HCT116 (cell line): ENCODE measurements at regions not wholly inside any gene's neighbourhood (a gene's known extent, or its start where the extent isn't known, plus 50 kb on each side); places are given as distances from the start of the nearest gene placed in this dataset.

Experiments
- ATAC-seq: fragments of 200-7000 bp; cut with Tn5 transposase; 2 replicates; pipeline ENCODE4 v1.9.1; 2020; ENCODE audit warnings: mild to moderate bottlenecking, moderate library complexity
- BruUV-seq: library from RNA; stranded (reverse); fragments of 400-500 nt; replicated peaks from 2 replicates; lab custom pipeline; 2021; lab: Mats Ljungman, UMichigan
- CTCF ChIA-PET: fragments of 300-600 bp; sonication (Branson Sonifier 250); formaldehyde crosslinking; loops from one replicate; lab custom pipeline; 2021; ENCODE audit warnings: antibody characterized with exemption; lab: Charles Lee
- POLR2A ChIA-PET: fragments of 300-600, 350-600 bp; sonication (Branson Sonifier 250); formaldehyde crosslinking; loops from one replicate; lab custom pipeline; 2021; ENCODE audit warnings: antibody characterized with exemption; lab: Charles Lee
- RAD21 ChIA-PET, 2 experiments: fragments of 300-600 bp; sonication (Branson Sonifier 250); formaldehyde crosslinking; loops; one replicate each; lab custom pipeline; 2023; ENCODE audit warnings: low total read pairs in 2 of 2; ENCODE audit not compliant: uncharacterized antibody in 2 of 2, unreplicated experiment in 2 of 2, low non-redundant PET in 1 of 2; lab: Charles Lee
- DNase-seq: peaks from one replicate; pipeline ENCODE4 v3.0.0-alpha.2; 2010; ENCODE audit warnings: low read depth, low spot score
- H2AFZ ChIP-seq: fragments of 200-600 bp; shearing (Covaris generic), sonication (generic); 2 replicates; pipeline ENCODE4 v1.6.1; 2017; ENCODE audit warnings: low read depth, mixed run types, mixed read lengths, antibody characterized with exemption, low read length; ENCODE audit not compliant: poor library complexity, severe bottlenecking
- H3K27ac ChIP-seq: 2 replicates; pipeline ENCODE4 v1.5.1; 2012; ENCODE audit warnings: low read depth, low read length
- H3K27me3 ChIP-seq: fragments of 200-600 bp; sonication (generic); 2 replicates; pipeline ENCODE4 v1.6.1; 2016; ENCODE audit warnings: mixed run types, low read length, mixed read lengths; ENCODE audit not compliant: insufficient read depth
- H3K36me3 ChIP-seq, 2 experiments: fragments of 200-500 bp in 1 of 2; fragments of 200-600 bp in 1 of 2; sonication (Bioruptor generic) in 1 of 2; sonication (generic) in 1 of 2; 2 replicates each; pipeline versions ENCODE4 v1.5.1 to v1.6.1; 2014 to 2016; ENCODE audit warnings: low read length in 2 of 2, inconsistent platforms in 1 of 2, mixed read lengths in 1 of 2, mixed run types in 1 of 2; ENCODE audit not compliant: insufficient read depth in 2 of 2, control insufficient read depth in 1 of 2
- H3K4me1 ChIP-seq, 2 experiments: fragments of 200-600 bp in 1 of 2; sonication (generic) in 1 of 2; 2 replicates each; pipeline versions ENCODE4 v1.5.1 to v1.6.1; 2012 to 2017; ENCODE audit warnings: low read length in 2 of 2, inconsistent platforms in 1 of 2, mild to moderate bottlenecking in 1 of 2, mixed read lengths in 1 of 2, mixed run types in 1 of 2, moderate library complexity in 1 of 2; ENCODE audit not compliant: insufficient read depth in 2 of 2, control insufficient read depth in 1 of 2
- H3K4me2 ChIP-seq: fragments of 200-600 bp; sonication (generic); 2 replicates; pipeline ENCODE4 v1.6.1; 2017; ENCODE audit warnings: mixed run types, low read length, mixed read lengths
- H3K4me3 ChIP-seq, 2 experiments: fragments of 200-600 bp in 1 of 2; sonication (generic) in 1 of 2; replicated peaks in 1 of 2; 2 replicates each; pipeline ENCODE4 v1.5.1; 2011 to 2016; ENCODE audit warnings: low read length in 2 of 2, control low read depth in 1 of 2, low read depth in 1 of 2, mild to moderate bottlenecking in 1 of 2, mixed read lengths in 1 of 2, mixed run types in 1 of 2
- H3K79me2 ChIP-seq: fragments of 200-600 bp; sonication (generic); 2 replicates; pipeline ENCODE4 v1.6.1; 2017; ENCODE audit warnings: mild to moderate bottlenecking, mixed run types, low read length, moderate library complexity, mixed read lengths; ENCODE audit not compliant: insufficient read depth
- H3K9ac ChIP-seq: fragments of 200-600 bp; sonication (generic); 2 replicates; pipeline ENCODE4 v1.6.1; 2016; ENCODE audit warnings: low read length, mixed read lengths
- H3K9me2 ChIP-seq: fragments of 200-600 bp; sonication (generic), shearing (Covaris generic); 2 replicates; pipeline ENCODE4 v1.6.1; 2017; ENCODE audit warnings: mixed run types, mild to moderate bottlenecking, moderate library complexity; ENCODE audit not compliant: insufficient read depth
- H3K9me3 ChIP-seq, 2 experiments: fragments of 200-500 bp in 1 of 2; fragments of 200-600 bp in 1 of 2; sonication (Bioruptor generic) in 1 of 2; sonication (generic) in 1 of 2; 2 replicates each; pipeline ENCODE4 v1.6.1; 2014 to 2017; ENCODE audit warnings: low read length in 2 of 2, mixed read lengths in 2 of 2, inconsistent platforms in 1 of 2, low read depth in 1 of 2, mild to moderate bottlenecking in 1 of 2, mixed run types in 1 of 2, moderate library complexity in 1 of 2; ENCODE audit not compliant: control insufficient read depth in 1 of 2, insufficient read depth in 1 of 2
- H4K20me1 ChIP-seq: fragments of 200-600 bp; sonication (generic), shearing (Covaris generic); 2 replicates; pipeline ENCODE4 v1.6.1; 2017; ENCODE audit warnings: mixed run types, mild to moderate bottlenecking, moderate library complexity; ENCODE audit not compliant: insufficient read depth
- ATF3 ChIP-seq: IDR thresholded peaks from 2 replicates; pipeline ENCODE4 v1.6.1; 2012
- CBX3 ChIP-seq: IDR thresholded peaks from 2 replicates; pipeline ENCODE4 v1.6.1; 2012; ENCODE audit warnings: low read depth
- CEBPB ChIP-seq: IDR thresholded peaks from 2 replicates; pipeline ENCODE4 v1.6.1; 2012; ENCODE audit warnings: low read depth
- CTCF ChIP-seq, 3 experiments: fragments of 200-600 bp in 1 of 3; sonication (generic) in 1 of 3; IDR thresholded peaks in 2 of 3; conservative IDR thresholded peaks in 1 of 3; 2 replicates each; pipeline ENCODE4 v1.5.1; 2012 to 2017; ENCODE audit warnings: low read depth in 2 of 3, low read length in 2 of 3, antibody characterized with exemption in 1 of 3, borderline replicate concordance in 1 of 3, control low read depth in 1 of 3, mild to moderate bottlenecking in 1 of 3, mixed read lengths in 1 of 3, mixed run types in 1 of 3, moderate library complexity in 1 of 3; ENCODE audit not compliant: insufficient read depth in 1 of 3
- EZH2 ChIP-seq: fragments of 200-600 bp; sonication (generic); IDR thresholded peaks from 2 replicates; pipeline ENCODE4 v1.6.1; 2017; ENCODE audit warnings: antibody characterized with exemption, mixed run types
- EZH2phosphoT487 ChIP-seq: fragments of 200-600 bp; IDR thresholded peaks from 2 replicates; pipeline ENCODE4 v1.6.1; 2018; ENCODE audit warnings: antibody characterized with exemption, borderline replicate concordance
- JUND ChIP-seq: IDR thresholded peaks from 2 replicates; pipeline ENCODE4 v1.6.1; 2012
- MAX ChIP-seq: IDR thresholded peaks from 2 replicates; pipeline ENCODE4 v1.6.1; 2012
- POLR2A ChIP-seq: IDR thresholded peaks from 2 replicates; pipeline ENCODE4 v1.7.0; 2011; ENCODE audit warnings: borderline replicate concordance; ENCODE audit not compliant: insufficient read depth, insufficient read length; ENCODE audit errors: extremely low read depth
- POLR2AphosphoS5 ChIP-seq: IDR thresholded peaks from 2 replicates; pipeline ENCODE4 v1.6.1; 2011; ENCODE audit warnings: mild to moderate bottlenecking, low read depth, low read length, moderate library complexity
- REST ChIP-seq: IDR thresholded peaks from 2 replicates; pipeline ENCODE4 v1.6.1; 2012; ENCODE audit warnings: low read depth
- SIN3A ChIP-seq: IDR thresholded peaks from 2 replicates; pipeline ENCODE4 v1.6.1; 2012; ENCODE audit warnings: low read depth
- SP1 ChIP-seq: IDR thresholded peaks from 2 replicates; pipeline ENCODE4 v1.6.1; 2012; ENCODE audit warnings: low read depth
- SRF ChIP-seq: IDR thresholded peaks from 2 replicates; pipeline ENCODE4 v1.6.1; 2012; ENCODE audit warnings: low read depth
- TCF7L2 ChIP-seq: IDR thresholded peaks from 2 replicates; pipeline ENCODE4 v1.7.0; 2011; ENCODE audit warnings: borderline replicate concordance, inconsistent platforms; ENCODE audit not compliant: insufficient read depth, insufficient read length; ENCODE audit errors: extremely low read depth
- YY1 ChIP-seq: IDR thresholded peaks from 2 replicates; pipeline ENCODE4 v1.6.1; 2011; ENCODE audit warnings: low read length, low read depth, moderate library complexity, mild to moderate bottlenecking; ENCODE audit not compliant: insufficient replicate concordance; ENCODE audit errors: extremely low read depth
- ZBTB33 ChIP-seq: IDR thresholded peaks from 2 replicates; pipeline ENCODE4 v1.6.1; 2011; ENCODE audit warnings: mild to moderate bottlenecking, low read length, moderate library complexity; ENCODE audit not compliant: insufficient replicate concordance; ENCODE audit errors: extremely low read depth
- ZFX ChIP-seq: fragments of 450-650 bp; IDR thresholded peaks from 2 replicates; pipeline ENCODE4 v1.6.1; 2017
- ZNF274 ChIP-seq: fragments of 200-500 bp; sonication (Bioruptor generic); IDR thresholded peaks from 2 replicates; pipeline ENCODE4 v1.6.1; 2014; ENCODE audit warnings: mild to moderate bottlenecking, low read depth, low read length, inconsistent platforms
- intact Hi-C: fragments of 100-400 bp; cut with micrococcal nuclease; formaldehyde crosslinking; loops from 2 replicates; pipeline ENCODE4 v1.10.0; 2022

GRCh38 chr5:85927632-85928031, 690.1 kb upstream of the COX7C start:
- ChIA-PET RAD21 (no interaction called here), CTCF (no interaction called here), POLR2A (no interaction called here)
- Histone ChIP-seq H4K20me1 (no peaks in the 10 kb centered on the region), H3K36me3 (no peaks in the 10 kb centered on the region), H3K9ac (no peak overlapping the region), H3K79me2 (no peaks in the 10 kb centered on the region), H3K9me2 (no peaks in the 10 kb centered on the region), H3K4me2 (no peak overlapping the region), H3K4me3 (no peak overlapping the region), H3K9me3 (no peaks in the 10 kb centered on the region), H3K27ac (no peak overlapping the region), H3K27me3 (no peaks in the 10 kb centered on the region), H2AFZ (no peak overlapping the region)
- ATAC-seq (no peak), DNase-seq (no peak)
- intact Hi-C loops, result no loop called here
- no TSS peak for BruUV-seq
- TF ChIP-seq ZNF274 (no peak), ATF3 (no peak), CEBPB (no peak), SIN3A (no peak), EZH2phosphoT487 (no peak), ZBTB33 (no peak), YY1 (no peak), REST (no peak), CTCF (IDR thresholded peaks at IDR 0.05 in 2 of 3, conservative IDR thresholded peaks at IDR 0.05 in 1 of 3; ENCODE audit: borderline replicate concordance in 1 of 3, insufficient read depth in 1 of 3, low read depth in 2 of 3, low read length in 2 of 3) (no peak), ZFX (no peak), CBX3 (no peak), MAX (no peak), POLR2AphosphoS5 (no peak), JUND (no peak), EZH2 (no peak), SRF (no peak), SP1 (no peak), POLR2A (no peak), TCF7L2 (no peak)
- TF ChIP-seq, all 23 proteins: peak for 0
- no peaks in the 10 kb centered on the region for H3K4me1 ChIP-seq
